GM18519 (cell line): ENCODE measurements at regions not wholly inside any gene's neighbourhood (a gene's known extent, or its start where the extent isn't known, plus 50 kb on each side); places are given as distances from the start of the nearest gene placed in this dataset.
"Not testable (repeated sequence)": the region's sequence is repeated elsewhere in the genome, so short reads cannot be mapped to it uniquely, and the experiment has no call there.

Source experiments
- ATAC-seq: cut with Tn5 transposase; IDR thresholded peaks from one replicate; pipeline ENCODE4 v1.9.1; 2021; ENCODE audit warnings: mild to moderate bottlenecking, moderate library complexity; ENCODE audit not compliant: unreplicated experiment, low FRiP score

DNA sequence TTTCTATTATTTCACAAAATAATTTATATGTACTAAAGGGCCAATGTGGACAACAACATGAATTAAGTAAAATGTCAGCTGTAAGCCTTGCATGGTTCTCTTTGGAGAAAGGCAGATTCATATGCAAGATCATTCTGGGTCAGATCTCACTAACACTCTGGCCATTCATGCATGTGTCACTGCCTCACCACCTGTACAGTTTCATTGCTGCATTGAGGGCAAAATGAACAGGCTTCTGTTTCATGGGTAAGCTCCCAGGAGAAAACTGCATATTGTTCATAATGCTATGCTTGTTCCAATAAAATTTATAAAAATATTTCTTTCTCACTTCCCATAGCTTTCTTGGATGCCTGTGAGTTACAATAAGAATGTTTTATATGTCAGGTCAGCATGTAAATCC, 275.2 kb downstream of the ZNF248 start:
- no peak for ATAC-seq

DNA sequence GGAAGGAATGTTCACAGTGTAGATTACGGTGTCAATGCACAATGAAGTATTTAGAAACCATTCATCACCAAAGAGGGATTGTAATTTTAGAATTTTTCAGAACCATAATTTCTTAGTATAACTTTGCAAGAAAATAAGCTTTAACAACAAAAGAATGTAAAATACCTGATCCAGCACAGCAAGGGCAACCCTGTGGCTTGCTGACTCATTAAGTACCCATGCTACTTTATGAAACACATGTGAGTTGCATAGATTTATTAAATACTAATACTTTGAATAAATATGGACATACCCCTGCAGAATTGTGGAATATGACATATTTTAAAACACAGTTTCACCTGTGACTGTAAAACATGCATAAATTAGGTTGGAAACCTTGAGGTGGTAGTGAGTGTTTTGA, 281.3 kb downstream of the ZNF248 start:
- no peak for ATAC-seq

DNA sequence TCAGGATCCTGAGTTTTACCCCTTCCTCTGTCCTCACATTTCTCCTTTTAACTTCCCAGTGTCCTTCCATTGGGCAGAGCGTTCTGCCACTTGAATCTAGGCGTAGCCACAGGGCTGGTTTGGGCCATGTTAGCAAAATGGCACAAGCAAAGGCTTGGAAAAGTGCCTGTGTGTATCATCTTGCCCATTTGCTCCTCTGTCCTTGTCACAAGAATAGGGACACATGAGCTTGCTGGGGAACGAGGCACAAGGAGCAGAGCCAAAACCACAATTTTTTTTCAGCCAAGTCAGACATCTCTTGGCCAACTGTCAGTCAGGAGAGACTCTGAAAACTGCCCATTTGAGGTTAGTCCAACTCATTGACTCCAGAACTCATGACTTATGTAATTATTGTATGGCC, 285.2 kb downstream of the ZNF248 start:
- no peak for ATAC-seq

- no peak for ATAC-seq
These were observed 291.1 kb downstream of the ZNF248 start for GRCh38 chr10:37566332-37566731.

DNA sequence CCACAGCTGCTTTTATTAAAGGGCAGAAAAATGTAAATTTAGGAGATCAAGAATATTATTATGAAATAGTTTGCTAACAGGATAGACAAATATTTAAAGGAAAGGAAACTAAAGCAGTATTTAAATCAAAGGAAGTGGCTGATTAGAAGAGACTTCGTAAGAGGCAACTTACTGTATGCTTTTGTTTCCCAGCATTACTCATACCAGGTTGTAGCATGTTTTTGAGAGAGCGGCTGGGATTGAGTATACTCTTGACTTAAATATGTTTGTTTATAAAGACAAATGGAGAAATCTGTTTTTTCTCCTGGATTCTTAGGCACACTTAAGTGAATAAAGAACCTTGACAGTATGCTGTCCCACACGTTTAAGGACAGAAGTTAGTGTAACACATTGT, 293.7 kb downstream of the ZNF248 start:
- no peak for ATAC-seq

DNA sequence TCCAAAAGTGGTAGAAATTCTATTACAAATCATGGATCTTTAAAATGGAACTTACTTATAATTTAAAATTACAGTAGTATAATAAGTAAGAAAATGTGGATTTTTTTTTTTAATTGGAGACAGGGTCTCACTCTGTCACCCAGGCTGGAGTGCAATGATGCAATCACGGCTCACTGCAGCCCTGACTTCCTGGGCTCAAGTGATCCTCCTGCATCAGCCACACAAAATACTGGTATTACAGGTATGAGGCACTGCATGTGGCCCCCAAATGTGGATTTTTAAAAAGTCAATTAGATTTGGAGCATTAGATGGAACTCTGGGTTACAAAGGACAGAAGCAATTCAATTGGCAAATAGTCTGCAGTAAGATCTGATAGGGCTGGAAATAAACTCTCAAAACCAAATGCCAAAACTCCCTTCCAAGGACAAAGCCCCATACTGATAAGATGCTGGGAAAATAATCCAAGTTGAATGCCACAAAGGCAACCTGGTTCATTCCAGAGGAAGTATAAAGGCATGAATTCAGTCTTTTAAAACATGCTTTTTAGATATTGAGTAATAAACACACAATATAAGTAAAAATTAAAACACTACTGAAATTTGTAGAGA, 294.2 kb downstream of the ZNF248 start:
- ATAC-seq = no peak

- no peak for ATAC-seq
These were observed 304.5 kb downstream of the ZNF248 start for GRCh38 chr10:37552881-37553280.

- ATAC-seq = no peak
These were observed 308.4 kb downstream of the ZNF248 start for GRCh38 chr10:37549054-37549453.

DNA sequence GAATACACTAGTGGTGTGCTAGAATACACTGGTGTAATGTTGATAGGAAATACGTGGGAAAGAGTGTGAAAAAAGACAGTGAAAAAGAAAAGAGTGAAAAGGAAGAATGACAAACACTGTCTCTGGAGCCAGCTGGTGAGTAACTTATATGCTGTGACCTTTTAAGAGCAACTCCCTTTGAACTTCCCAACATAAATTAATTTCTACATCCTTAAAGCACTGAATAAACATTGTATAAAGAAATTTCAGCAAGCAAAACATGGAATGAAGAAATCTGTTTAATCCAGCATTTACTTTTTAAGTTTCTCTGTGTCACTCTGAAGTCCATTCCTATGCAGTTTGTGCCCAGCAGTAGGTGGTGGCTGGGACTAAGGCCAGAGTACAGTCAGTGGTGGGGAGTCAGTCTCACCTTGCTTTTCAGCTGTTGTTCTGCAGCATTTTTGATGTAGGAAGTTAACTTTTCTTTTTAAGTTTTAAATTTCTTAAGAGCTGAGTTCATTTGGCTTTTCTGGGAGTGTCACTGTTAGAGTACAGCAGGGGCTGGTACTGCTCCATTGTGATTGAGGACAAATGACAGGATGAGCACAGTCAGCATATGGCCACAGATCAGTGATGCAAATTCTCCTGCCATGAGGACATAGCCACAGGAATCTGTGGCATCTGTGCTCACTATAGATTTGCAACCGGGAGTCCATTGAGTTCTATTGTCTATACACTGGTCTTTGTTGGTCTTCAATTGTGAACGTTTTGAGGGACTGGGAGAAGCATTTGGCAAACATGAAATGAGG, 321.8 kb downstream of the ZNF248 start:
- no peak for ATAC-seq

DNA sequence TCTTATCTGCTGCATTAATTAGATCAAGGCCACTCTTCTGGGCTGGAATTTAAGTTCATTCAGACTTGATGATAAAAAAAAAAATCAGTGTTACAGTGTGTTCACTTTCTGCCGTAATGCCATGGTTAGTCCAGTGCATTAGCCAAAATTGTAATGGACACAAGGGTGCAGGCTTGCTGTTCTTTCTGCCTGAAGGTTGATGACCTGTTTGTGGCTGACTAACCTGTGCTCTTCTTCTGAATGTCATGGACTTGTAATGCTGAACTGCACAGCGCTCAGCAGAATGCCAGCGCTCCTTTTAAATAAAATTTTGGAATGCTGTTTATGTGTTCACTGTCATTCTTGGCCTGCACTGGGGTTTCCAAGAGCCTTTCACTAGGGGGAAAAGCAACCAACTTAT, 323.2 kb downstream of the ZNF248 start:
- ATAC-seq = no peak

DNA sequence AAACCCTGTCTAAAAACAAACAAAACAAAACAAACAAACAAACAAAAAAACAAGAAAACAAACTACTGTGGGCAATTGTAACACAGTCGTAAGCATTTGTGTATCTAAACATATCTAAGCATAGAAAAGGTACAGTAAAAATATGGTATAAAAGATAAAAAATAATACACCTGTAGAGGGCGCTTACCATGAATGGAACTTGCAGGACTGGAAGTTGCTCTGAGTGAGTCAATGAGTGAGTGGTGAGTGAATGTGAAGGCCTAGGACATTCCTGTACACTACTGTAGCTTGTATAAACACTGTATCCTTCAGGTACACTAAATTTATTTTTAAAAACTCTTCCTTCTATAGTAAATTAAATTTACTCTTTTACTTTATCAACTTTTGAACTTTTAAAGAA, 332.0 kb downstream of the ZNF248 start:
- ATAC-seq = not testable (repeated sequence)

- ATAC-seq = no peak
These were observed 336.9 kb downstream of the ZNF248 start for GRCh38 chr10:37520488-37520887.

GRCh38 chr10:37510520-37510919, 346.9 kb downstream of the ZNF248 start:
- not testable (repeated sequence) for ATAC-seq

DNA sequence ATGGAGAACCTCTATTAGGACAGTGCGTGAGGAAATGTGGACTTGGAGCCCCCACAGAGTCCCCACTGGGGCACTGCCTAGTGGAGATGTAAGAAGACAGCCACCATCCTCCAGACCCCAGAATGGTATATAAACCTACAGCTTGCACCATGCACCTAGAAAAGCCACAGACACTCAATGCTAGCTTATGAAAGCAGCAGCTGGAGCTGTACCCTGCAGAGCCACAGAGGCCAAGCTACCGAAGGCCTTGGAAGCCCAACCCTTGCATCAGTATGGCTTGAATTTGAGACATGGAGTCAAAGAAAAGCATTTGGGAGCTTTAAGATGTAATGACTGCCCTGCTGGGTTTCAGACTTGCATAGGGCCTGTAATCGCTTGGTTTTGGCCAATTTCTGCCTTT, 361.3 kb downstream of the ZNF248 start:
- ATAC-seq = no peak

GRCh38 chr10:37495415-37495814, 362.0 kb downstream of the ZNF248 start:
- no peak for ATAC-seq

GRCh38 chr10:37493185-37493796, 364.1 kb downstream of the ZNF248 start:
- ATAC-seq = not testable (repeated sequence)

DNA sequence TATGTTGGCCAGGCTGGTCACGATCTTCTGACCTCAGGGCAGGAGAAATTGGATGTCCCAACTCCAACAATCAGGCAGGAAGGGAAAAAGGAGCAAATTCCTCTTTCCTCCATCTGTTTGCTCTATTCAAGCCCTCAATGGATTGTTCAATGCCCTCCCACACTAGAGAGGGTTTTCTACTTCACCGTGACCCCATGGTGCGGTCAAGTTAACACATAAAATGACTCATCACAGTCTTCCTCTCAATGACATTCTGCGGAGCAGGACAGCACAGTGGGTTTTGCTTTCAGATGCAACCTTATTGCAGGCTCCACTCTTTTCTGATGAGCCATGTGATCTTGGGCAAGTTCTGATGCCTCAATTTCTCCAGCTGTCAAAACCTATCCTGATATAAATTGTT, 364.9 kb downstream of the ANKRD30A start:
- no peak for ATAC-seq

DNA sequence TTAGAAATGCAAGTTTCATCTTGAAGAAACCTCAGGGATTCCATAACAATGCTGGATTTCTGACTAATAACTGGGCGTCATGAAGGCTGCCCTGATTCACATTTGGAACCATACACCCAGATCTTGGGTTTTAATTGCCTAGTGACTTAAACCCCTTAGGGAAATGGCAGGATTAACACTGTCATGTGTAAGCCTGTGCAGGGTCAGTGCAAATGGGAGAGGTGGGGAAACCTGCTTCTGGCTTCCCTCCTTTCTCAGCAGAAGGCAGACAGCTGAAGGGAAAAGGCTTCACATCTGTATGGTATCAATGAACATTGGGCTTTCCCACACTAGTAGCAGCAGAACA, 364.2 kb downstream of the ANKRD30A start:
- ATAC-seq = no peak

DNA sequence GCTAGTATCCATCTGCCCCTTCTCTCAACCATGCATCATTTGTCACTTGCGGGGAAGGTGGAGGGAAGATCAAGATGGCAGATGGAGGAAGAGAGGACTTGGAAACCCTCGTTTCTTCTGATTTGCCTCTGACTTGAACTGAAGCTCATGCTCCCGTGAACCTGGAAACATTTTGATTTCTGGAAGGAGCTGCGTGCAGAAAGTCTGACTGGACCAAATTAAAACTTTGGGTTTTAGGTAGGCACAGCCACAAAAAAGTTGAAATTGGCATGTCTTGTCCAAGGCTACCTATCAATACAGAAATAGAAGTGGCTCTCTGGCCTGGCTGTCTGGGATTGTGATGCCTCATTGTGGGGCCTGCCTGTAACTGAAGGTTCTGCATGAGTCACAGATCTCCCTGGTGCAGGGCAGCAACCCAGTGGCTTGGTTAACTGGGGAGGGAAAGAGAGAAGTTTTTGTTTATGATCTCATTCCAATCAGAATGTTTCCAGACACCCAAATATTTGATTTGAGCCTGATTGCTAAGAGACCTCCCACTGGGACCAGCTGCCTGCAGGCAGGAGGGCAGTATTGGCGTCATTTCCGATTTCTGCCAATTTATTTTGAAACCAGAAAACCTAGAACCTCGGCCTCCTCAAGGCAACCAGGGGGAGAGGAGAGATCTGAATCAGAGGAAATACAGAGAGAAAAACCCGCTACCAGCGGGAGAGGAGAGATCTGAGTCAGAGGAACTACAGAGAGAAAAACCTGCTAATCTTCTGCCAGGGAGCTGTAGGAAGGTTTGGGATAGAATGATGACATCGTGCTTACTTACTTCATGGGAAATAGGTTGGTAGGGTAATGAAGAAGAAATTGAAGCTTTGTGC, 363.6 kb downstream of the ANKRD30A start:
- no peak for ATAC-seq

- not testable (repeated sequence) for ATAC-seq
These were observed 355.2 kb downstream of the ANKRD30A start for GRCh38 chr10:37480596-37480995.

DNA sequence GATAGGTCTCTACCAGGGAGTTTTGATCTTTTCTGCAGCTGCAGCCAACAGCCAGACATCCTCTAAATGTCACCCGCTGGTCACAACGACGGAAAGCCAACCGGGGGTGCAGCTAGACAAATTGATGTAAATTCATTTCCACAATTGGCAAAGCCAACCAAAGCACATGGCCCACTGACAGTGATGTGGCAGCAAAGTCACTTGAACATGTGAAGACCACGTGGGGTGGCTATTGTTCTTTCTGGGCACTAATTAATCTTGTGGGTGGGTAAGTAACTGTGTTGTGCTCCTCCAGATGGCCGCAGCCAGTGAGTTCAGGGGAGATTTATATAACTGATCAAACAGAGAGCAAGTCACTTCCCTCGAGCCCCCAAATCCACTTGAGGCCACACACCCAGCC, 354.1 kb downstream of the ANKRD30A start:
- no peak for ATAC-seq
